ENCODE measurements at regions not wholly inside any gene's neighbourhood (a gene's known extent, or its start where the extent isn't known, plus 50 kb on each side); places are given as distances from the start of the nearest gene placed in this dataset.
A peak's percentile ranks its signal among the peaks of the same experiment; 100 is the strongest.
"Not testable (repeated sequence)": the region's sequence is repeated elsewhere in the genome, so short reads cannot be mapped to it uniquely, and the experiment has no call there.

DNA sequence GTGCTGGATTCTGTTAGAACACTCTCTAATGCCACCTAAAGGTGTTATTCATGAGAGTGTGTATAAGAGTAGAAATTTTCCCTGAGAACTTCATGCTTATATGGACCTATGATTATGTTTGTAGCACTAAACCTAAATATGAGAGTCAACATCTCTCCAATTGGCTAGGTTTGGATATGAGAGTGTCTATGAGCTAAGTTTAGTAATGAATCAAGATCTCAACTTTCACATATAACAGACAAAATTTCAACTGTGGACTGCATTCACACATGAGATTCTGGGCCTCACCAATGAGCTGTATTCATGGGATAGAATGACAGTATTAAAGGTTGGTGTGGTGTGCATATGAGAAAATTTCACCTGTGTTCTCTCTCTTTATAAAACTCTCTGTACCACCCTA, 242.6 kb downstream of the RPS4Y2 start:
- Mint-ChIP-seq H3K4me1 (no peaks in the 10 kb centered on the region), H3K4me3 (no peak overlapping the region), H3K36me3 (ENCODE audit: low read depth) (no peaks in the 10 kb centered on the region), H3K27ac (no peak overlapping the region), H3K27me3 (no peaks in the 10 kb centered on the region)
- DNase-seq: no peak
- ATAC-seq: no peak
- no peaks in the 10 kb centered on the region for H3K9me3 ChIP-seq (ENCODE audit: control insufficient read depth, low read length, poor library complexity, severe bottlenecking)

DNA sequence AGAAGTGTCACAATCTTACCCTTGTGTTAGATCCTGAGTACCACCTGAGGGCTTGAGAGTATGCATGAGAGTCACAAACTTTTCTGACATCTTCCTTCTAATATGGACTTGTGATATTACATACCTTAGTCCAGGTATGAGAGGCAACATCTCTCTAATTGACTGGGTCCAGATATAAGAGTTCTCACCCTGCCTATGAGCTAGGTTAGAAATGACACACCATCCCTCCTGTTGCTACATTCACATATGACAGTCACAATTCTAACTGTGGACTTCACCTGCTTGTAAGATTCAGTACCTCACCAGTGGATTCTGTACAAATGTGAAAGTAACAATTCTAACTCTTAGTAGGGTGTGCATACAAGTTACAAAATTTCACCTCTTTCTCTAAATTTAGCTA, 245.2 kb downstream of the RPS4Y2 start:
- H3K36me3 Mint-ChIP-seq (ENCODE audit: low read depth): no peaks in the 10 kb centered on the region
- no peaks in the 10 kb centered on the region for H3K9me3 ChIP-seq (ENCODE audit: control insufficient read depth, low read length, poor library complexity, severe bottlenecking)
- no peaks in the 10 kb centered on the region for H3K27me3 Mint-ChIP-seq
- DNase-seq: no peak
- H3K27ac Mint-ChIP-seq: no peak overlapping the region
- ATAC-seq: no peak
- H3K4me1 Mint-ChIP-seq: no peaks in the 10 kb centered on the region
- no peak overlapping the region for H3K4me3 Mint-ChIP-seq

DNA sequence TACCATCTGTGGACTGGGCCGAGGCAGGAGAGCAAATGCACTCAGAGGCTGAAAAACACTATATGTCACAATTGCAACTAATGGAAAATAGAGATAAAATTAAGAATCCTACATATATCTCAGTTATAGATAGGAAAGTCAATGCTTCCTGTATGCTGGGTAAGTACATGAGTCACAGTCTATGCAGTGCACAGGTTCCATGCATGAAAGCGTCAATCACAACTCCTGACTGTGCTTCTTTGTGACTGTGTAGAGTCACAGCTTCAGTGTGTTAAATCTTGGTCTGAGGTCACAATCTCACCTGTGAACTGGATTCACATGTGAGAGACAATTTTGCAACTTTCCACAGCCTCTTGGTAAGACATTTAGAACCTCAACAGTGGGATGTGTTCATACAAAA, 247.2 kb downstream of the RPS4Y2 start:
- Mint-ChIP-seq H3K27me3 (no peaks in the 10 kb centered on the region), H3K36me3 (ENCODE audit: low read depth) (no peaks in the 10 kb centered on the region), H3K4me1 (no peaks in the 10 kb centered on the region), H3K4me3 (no peak overlapping the region), H3K27ac (no peak overlapping the region)
- H3K9me3 ChIP-seq (ENCODE audit: control insufficient read depth, low read length, poor library complexity, severe bottlenecking): no peaks in the 10 kb centered on the region
- no peak for DNase-seq
- no peak for ATAC-seq

DNA sequence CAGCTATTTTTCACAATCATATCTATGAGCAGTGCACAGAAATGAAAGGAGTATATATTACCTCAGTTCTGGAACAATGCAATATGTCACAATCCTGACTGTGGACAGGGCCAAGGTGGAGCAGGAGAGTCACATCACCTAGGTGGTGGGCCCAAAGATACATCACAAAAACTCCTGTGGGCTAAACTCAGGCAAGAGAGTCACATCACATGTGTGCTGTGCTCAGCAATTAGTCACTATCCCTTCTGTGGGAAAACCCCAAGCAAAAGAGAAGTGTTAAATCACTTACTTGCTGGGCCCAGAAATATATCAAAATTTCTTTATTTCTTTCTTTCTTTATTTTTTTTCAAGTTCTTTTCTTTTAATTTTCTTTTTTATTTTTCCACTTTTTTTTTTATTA, 249.6 kb downstream of the RPS4Y2 start:
- H3K27ac Mint-ChIP-seq: no peak overlapping the region
- H3K36me3 Mint-ChIP-seq (ENCODE audit: low read depth): no peaks in the 10 kb centered on the region
- no peaks in the 10 kb centered on the region for H3K27me3 Mint-ChIP-seq
- no peak for ATAC-seq
- no peaks in the 10 kb centered on the region for H3K9me3 ChIP-seq (ENCODE audit: control insufficient read depth, low read length, poor library complexity, severe bottlenecking)
- H3K4me1 Mint-ChIP-seq: no peaks in the 10 kb centered on the region
- no peak for DNase-seq
- no peak overlapping the region for H3K4me3 Mint-ChIP-seq

DNA sequence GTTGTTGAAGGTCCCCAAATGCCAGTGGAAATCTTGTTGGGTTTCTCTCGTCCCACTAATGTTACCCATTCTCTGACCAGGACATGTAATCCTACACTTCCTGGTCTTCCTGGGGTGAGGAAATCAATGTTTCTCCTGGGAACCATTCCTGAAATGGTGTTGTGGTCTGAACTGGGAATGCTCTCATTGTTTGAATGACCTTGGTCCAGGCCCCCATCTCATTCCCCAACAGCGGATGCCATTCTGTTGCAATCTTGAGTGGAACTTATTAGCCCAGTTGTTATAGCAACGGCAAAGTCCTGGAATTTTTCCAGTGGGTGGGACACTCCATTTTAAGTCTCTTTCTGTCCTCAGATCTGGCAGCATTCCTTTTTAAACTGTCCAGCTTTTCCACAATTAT, 265.9 kb downstream of the RPS4Y2 start:
- H3K36me3 Mint-ChIP-seq (ENCODE audit: low read depth): no peaks in the 10 kb centered on the region
- DNase-seq (no peak), ATAC-seq (no peak)
- H3K27ac Mint-ChIP-seq: peak overlapping the region; percentile 29
- peaks cover 18% of the 10 kb centered on the region for H3K4me1 Mint-ChIP-seq
- no peaks in the 10 kb centered on the region for H3K9me3 ChIP-seq (ENCODE audit: control insufficient read depth, low read length, poor library complexity, severe bottlenecking)
- H3K27me3 Mint-ChIP-seq: no peaks in the 10 kb centered on the region
- no peak overlapping the region for H3K4me3 Mint-ChIP-seq

DNA sequence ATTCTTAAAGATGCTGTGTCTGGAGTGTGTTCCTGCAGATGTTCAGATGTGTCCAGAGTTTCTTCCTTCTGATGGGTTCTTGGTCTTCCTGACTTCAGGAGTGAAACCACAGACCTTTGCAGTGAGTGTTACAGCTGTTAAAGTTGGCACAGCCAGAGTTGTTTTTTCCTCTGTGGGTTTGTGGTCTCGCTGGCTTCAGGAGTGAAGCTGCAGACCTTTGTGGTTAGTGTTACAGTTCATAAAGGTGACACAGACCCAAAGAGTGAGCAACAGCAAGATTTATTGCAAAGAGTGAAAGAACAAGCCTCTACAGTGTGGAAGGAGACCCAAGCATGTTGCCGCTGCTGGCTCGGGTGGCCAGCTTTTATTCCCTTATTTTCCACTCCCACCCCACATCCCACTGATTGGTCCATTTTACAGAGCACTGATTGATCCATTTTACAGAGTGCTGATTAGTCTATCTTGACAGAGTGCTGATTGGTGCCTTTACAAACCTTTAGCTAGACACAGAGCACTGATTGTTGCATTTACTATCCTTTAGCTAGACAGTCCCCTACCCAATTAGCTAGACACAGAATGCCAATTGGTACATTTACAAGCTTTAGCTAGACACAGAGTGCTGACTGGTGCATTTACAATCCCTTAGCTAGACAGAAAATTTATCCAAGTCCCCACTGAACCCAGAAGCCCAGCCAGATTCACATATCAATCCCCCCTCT, 266.6 kb downstream of the RPS4Y2 start:
- H3K4me3 Mint-ChIP-seq: peak overlapping the region; percentile 67
- no peaks in the 10 kb centered on the region for H3K9me3 ChIP-seq (ENCODE audit: control insufficient read depth, low read length, poor library complexity, severe bottlenecking)
- peak overlapping the region; percentile 29 for H3K27ac Mint-ChIP-seq
- DNase-seq (no peak), ATAC-seq (peak; percentile 51)
- peaks cover 18% of the 10 kb centered on the region for H3K4me1 Mint-ChIP-seq
- H3K27me3 Mint-ChIP-seq: no peaks in the 10 kb centered on the region
- no peaks in the 10 kb centered on the region for H3K36me3 Mint-ChIP-seq (ENCODE audit: low read depth)

DNA sequence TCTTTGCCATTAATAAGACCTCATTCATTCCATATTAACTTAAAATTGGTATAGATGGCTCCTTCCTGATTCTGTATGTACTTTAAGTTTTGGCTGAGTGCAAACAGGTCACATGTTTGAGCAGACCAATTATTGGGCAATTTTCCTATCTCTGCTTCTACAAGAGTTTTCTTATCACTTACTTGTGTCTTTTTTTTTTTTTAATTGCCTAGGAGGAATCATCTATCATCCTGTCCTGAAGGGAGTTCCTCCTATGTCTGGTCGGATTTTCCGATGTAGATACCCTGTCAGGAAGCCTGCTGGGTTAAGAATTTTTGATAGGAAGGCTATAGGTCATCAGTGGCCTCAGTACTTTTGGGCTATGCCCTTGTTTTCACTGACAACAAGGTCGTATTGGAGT, 268.0 kb downstream of the RPS4Y2 start:
- no peaks in the 10 kb centered on the region for H3K9me3 ChIP-seq (ENCODE audit: control insufficient read depth, low read length, poor library complexity, severe bottlenecking)
- Mint-ChIP-seq H3K4me3 (no peak overlapping the region), H3K36me3 (ENCODE audit: low read depth) (no peaks in the 10 kb centered on the region), H3K27me3 (no peaks in the 10 kb centered on the region), H3K4me1 (peaks cover 18% of the 10 kb centered on the region), H3K27ac (no peak overlapping the region)
- DNase-seq: no peak
- ATAC-seq: no peak

DNA sequence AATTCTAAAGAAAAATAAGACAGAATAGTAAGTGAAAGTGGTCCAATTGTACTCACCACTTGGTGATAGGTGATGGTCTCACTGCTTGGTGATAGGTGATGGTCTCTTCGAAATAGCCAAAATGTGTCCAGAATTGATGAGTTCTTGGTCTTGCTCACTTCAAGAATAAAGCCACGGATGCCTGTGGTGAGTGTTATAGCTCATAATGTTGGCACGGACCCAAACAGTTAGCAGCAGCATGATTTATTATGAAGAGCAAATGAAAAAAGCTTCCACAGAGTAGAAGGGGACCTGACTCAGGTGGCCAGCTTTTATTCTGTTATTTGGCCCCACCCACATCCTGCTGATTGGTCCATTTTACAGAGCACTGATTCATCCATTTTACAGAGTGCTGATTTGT, 272.6 kb downstream of the RPS4Y2 start:
- no peak overlapping the region for H3K4me3 Mint-ChIP-seq
- no peaks in the 10 kb centered on the region for H3K27me3 Mint-ChIP-seq
- DNase-seq (no peak), ATAC-seq (no peak)
- no peak overlapping the region for H3K27ac Mint-ChIP-seq
- H3K9me3 ChIP-seq (ENCODE audit: control insufficient read depth, low read length, poor library complexity, severe bottlenecking): no peaks in the 10 kb centered on the region
- H3K4me1 Mint-ChIP-seq: peaks cover 14% of the 10 kb centered on the region
- no peaks in the 10 kb centered on the region for H3K36me3 Mint-ChIP-seq (ENCODE audit: low read depth)

DNA sequence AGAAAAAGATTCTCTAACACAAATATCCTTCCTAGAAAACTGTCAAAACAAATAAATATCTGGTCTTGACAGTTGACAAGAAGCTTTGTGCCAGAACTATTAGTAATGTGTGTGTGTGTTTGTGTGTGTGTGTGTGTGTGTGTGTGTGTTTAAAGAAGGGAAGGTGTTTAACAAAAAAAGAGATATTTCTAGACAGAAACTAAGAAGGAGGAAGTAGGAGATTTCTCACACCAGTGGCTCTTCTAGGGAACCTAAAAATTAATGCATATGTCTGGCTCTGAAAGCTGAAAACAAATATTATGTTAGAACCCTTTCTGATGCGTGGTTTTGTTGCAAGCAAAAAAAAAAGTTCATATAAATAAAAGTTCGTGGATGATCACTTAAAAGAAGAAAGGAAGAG, 277.5 kb downstream of the RPS4Y2 start:
- H3K9me3 ChIP-seq (ENCODE audit: control insufficient read depth, low read length, poor library complexity, severe bottlenecking): no peaks in the 10 kb centered on the region
- no peaks in the 10 kb centered on the region for H3K36me3 Mint-ChIP-seq (ENCODE audit: low read depth)
- no peak overlapping the region for H3K27ac Mint-ChIP-seq
- H3K4me1 Mint-ChIP-seq: peaks cover 6% of the 10 kb centered on the region
- no peaks in the 10 kb centered on the region for H3K27me3 Mint-ChIP-seq
- H3K4me3 Mint-ChIP-seq: no peak overlapping the region
- DNase-seq (no peak), ATAC-seq (no peak)

DNA sequence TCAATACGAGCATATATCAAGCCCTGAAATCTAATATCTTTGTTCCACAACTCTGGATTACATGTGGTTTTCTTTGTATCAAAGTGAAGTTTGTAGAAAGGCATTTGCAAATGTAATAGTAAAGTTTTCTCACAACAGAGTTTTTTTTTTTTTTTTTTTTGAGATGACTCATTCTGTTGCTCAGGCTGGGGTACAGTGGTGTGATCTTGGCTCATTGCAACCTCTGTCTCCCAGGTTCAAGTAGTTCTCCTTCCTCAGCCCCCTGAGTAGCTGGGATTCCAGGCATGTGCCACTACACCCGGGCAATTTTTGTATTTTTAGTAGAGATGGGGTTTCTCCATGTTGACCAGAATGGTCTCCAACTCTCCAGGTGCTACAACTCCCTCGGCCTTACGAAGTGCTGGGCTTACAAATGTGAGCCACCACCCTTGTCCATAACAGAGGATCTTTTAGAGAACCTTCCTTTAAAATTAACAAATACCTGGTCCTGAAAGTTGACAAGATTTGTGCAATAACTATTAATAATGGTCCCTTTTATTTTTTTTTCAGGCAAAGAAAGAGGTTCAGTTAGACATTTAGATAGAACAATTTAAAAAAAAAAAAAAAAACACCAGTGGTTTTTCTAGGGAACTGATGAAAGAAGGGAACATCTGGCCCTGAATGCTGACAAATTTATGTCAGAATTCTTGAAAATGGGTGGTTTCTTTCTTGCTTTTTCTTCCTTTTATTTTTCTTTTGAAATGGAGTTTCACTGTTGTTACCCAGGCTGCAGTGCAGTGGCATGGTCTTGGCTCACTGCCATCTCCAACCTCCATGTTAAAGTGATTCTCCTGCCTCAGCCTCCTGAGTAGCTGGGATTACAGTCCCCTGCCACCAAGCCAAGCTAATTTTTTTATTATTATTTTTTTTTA, 278.5 kb downstream of the RPS4Y2 start:
- DNase-seq (no peak), ATAC-seq (no peak)
- H3K4me1 Mint-ChIP-seq: peaks cover 6% of the 10 kb centered on the region
- H3K4me3 Mint-ChIP-seq: no peak overlapping the region
- H3K27me3 Mint-ChIP-seq: no peaks in the 10 kb centered on the region
- no peaks in the 10 kb centered on the region for H3K9me3 ChIP-seq (ENCODE audit: control insufficient read depth, low read length, poor library complexity, severe bottlenecking)
- peak overlapping the region; percentile 32 for H3K27ac Mint-ChIP-seq
- H3K36me3 Mint-ChIP-seq (ENCODE audit: low read depth): no peaks in the 10 kb centered on the region

DNA sequence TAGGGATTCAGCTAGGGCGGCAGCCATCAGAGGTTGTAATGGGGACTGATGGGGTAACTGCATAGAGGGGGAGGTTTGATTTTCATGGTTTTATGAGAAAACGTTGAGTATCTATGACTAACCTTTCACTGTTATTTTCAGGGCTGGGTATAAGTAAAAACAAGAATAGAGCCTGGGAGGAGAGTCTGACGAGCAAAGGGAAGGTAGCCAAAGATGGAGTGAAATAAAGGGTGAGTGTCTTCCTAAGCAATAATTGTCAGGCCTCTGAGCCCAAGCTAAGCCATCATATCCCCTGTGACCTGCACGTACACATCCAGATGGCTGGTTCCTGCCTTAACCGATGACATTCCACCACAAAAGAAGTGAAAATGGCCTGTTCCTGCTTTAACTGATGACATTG, 281.5 kb downstream of the RPS4Y2 start:
- DNase-seq; H3K27me3 Mint-ChIP-seq; H3K4me3 Mint-ChIP-seq; H3K9me3 ChIP-seq (ENCODE audit: control insufficient read depth, low read length, poor library complexity, severe bottlenecking); H3K36me3 Mint-ChIP-seq (ENCODE audit: low read depth); ATAC-seq; H3K27ac Mint-ChIP-seq; H3K4me1 Mint-ChIP-seq: not testable (repeated sequence)

DNA sequence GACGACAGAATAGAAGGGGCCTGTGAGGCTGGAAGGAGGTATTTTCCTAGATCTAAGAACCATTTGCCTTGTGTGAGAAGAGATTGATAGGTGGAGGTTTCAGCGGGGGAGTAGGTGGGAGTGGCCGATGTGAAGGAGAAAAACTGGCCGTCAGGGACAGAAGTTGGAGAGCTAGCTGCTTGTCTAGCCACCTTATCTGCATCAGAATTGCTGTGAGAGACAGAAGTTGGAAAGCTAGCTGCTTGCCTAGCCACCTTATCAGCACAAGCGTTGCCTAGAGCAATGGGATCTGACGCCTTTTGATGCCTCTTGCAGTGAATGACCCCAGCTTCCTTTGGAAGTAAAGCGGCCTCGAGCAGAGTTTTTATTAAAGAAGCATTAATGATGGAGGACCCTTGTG, 283.9 kb downstream of the RPS4Y2 start:
- DNase-seq: no peak
- Mint-ChIP-seq H3K27ac (no peak overlapping the region), H3K27me3 (no peaks in the 10 kb centered on the region), H3K4me3 (no peak overlapping the region), H3K36me3 (ENCODE audit: low read depth) (peaks cover 3% of the 10 kb centered on the region), H3K4me1 (no peaks in the 10 kb centered on the region)
- H3K9me3 ChIP-seq (ENCODE audit: control insufficient read depth, low read length, poor library complexity, severe bottlenecking): no peaks in the 10 kb centered on the region
- no peak for ATAC-seq

DNA sequence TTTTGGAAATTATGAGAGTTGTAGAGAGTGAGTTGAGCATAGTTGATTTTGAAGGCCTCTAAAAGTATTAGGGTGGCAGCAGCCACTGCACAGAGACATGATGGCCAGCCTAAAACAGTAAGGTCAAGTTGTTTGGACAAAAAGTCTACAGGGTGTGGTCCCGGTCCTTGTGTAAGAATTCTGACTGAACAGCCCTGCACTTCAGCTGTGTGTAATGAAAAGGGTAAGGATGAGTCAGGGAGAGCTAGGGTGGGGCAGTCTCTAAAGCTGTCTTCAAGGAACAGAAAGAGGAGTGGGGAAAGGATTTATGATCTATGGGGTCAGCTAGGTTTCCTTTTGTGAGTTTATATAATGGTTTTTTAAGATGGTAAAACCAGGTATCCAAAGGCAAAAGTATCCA, 284.8 kb downstream of the RPS4Y2 start:
- not testable (repeated sequence) for H3K36me3 Mint-ChIP-seq (ENCODE audit: low read depth); DNase-seq
- peak overlapping the region; percentile 4 for H3K27ac Mint-ChIP-seq

DNA sequence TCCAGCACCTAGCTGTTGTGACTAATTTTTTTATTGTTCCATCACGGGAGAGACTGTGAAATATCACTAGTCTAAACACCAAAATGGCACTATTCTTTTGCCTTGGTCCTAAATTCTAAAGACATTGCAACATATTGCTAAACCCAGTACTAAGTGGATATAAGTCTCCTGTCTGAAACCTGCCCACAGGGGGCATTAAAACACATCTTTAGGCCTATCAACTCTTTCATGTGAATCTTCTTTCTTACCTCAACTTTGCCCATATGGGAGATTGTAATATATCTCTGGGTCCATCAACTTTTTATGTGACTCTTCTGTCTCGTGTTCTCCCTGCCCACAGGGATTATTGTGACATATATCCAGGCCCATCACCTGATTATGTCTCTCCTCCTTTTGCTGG, 317.2 kb downstream of the RPS4Y2 start:
- no peaks in the 10 kb centered on the region for H3K9me3 ChIP-seq (ENCODE audit: control insufficient read depth, low read length, poor library complexity, severe bottlenecking)
- Mint-ChIP-seq H3K4me1 (peaks cover 6% of the 10 kb centered on the region), H3K4me3 (no peak overlapping the region), H3K36me3 (ENCODE audit: low read depth) (peaks cover 3% of the 10 kb centered on the region), H3K27me3 (no peaks in the 10 kb centered on the region), H3K27ac (no peak overlapping the region)
- no peak for ATAC-seq
- DNase-seq: no peak

More for the DNA sequence above, 284.8 kb downstream of the RPS4Y2 start:
- H3K27me3 Mint-ChIP-seq; H3K4me3 Mint-ChIP-seq; H3K4me1 Mint-ChIP-seq; ATAC-seq; H3K9me3 ChIP-seq (ENCODE audit: control insufficient read depth, low read length, poor library complexity, severe bottlenecking): not testable (repeated sequence)
